H9 (cell line): ENCODE measurements at regions not wholly inside any gene's neighbourhood (a gene's known extent, or its start where the extent isn't known, plus 50 kb on each side); places are given as distances from the start of the nearest gene placed in this dataset.

Experiments used
- DNase-seq: peaks from one replicate; pipeline ENCODE4 v3.0.0-alpha.2; 2017
- H2AFZ ChIP-seq: one replicate; pipeline ENCODE4 v1.6.1; 2013; ENCODE audit warnings: mild to moderate bottlenecking, low read length, control low read depth, moderate library complexity
- H2AK5ac ChIP-seq: 2 replicates; pipeline ENCODE4 v1.6.1; 2013; ENCODE audit warnings: low read length, control low read depth, mixed read lengths; ENCODE audit not compliant: insufficient read length
- H2BK120ac ChIP-seq: one replicate; pipeline ENCODE4 v1.6.1; 2013; ENCODE audit warnings: low read depth, mild to moderate bottlenecking, low read length, control low read depth, inconsistent platforms; ENCODE audit not compliant: poor library complexity, severe bottlenecking
- H2BK12ac ChIP-seq: 2 replicates; pipeline ENCODE4 v1.6.1; 2013; ENCODE audit warnings: low read length, control low read depth, mixed read lengths, low read depth; ENCODE audit not compliant: insufficient read length
- H2BK15ac ChIP-seq: 2 replicates; pipeline ENCODE4 v1.6.1; 2013; ENCODE audit warnings: low read depth, low read length, control low read depth
- H2BK20ac ChIP-seq: one replicate; pipeline ENCODE4 v1.6.1; 2013; ENCODE audit warnings: low read depth, mild to moderate bottlenecking, low read length, control low read depth, inconsistent platforms; ENCODE audit not compliant: poor library complexity, severe bottlenecking
- H2BK5ac ChIP-seq: 2 replicates; pipeline ENCODE4 v1.6.1; 2013; ENCODE audit warnings: low read length, control low read depth, mixed read lengths; ENCODE audit not compliant: insufficient read length
- H3K14ac ChIP-seq: 2 replicates; pipeline ENCODE4 v1.6.1; 2013; ENCODE audit warnings: low read length, control low read depth; ENCODE audit not compliant: insufficient read depth
- H3K18ac ChIP-seq: 2 replicates; pipeline ENCODE4 v1.6.1; 2013; ENCODE audit warnings: low read depth, mild to moderate bottlenecking, mixed read lengths, low read length, control low read depth; ENCODE audit not compliant: insufficient read length
- H3K23ac ChIP-seq: 2 replicates; pipeline ENCODE4 v1.6.1; 2013; ENCODE audit warnings: low read length, control low read depth, mixed read lengths, low read depth; ENCODE audit not compliant: insufficient read length
- H3K23me2 ChIP-seq: 2 replicates; pipeline ENCODE4 v1.6.1; 2013; ENCODE audit warnings: low read depth, mild to moderate bottlenecking, mixed read lengths, low read length, control low read depth; ENCODE audit not compliant: insufficient read length, poor library complexity, severe bottlenecking
- H3K27ac ChIP-seq: 2 replicates; pipeline ENCODE4 v1.5.1; 2013; ENCODE audit warnings: low read length, control low read depth, mixed read lengths, low read depth; ENCODE audit not compliant: insufficient read length
- H3K27me3 ChIP-seq: 2 replicates; pipeline ENCODE4 v1.6.1; 2013; ENCODE audit warnings: low read length, control low read depth, inconsistent platforms; ENCODE audit not compliant: insufficient read depth
- H3K4ac ChIP-seq: 2 replicates; pipeline ENCODE4 v1.6.1; 2013; ENCODE audit warnings: low read depth, mild to moderate bottlenecking, control low read depth, inconsistent platforms, low read length, moderate library complexity
- H3K4me1 ChIP-seq: 2 replicates; pipeline ENCODE4 v1.6.1; 2013; ENCODE audit warnings: low read length, control low read depth, inconsistent platforms; ENCODE audit not compliant: insufficient read depth
- H3K4me2 ChIP-seq: 2 replicates; pipeline ENCODE4 v1.6.1; 2013; ENCODE audit warnings: low read length, control low read depth, mixed read lengths; ENCODE audit not compliant: insufficient read length, insufficient read depth
- H3K56ac ChIP-seq: 2 replicates; pipeline ENCODE4 v1.6.1; 2013; ENCODE audit warnings: low read depth, mild to moderate bottlenecking, mixed read lengths, low read length, control low read depth; ENCODE audit not compliant: insufficient read length
- H3K79me1 ChIP-seq: 2 replicates; pipeline ENCODE4 v1.6.1; 2013; ENCODE audit warnings: low read depth, mild to moderate bottlenecking, moderate library complexity, low read length, control low read depth, inconsistent platforms; ENCODE audit not compliant: insufficient read depth, poor library complexity, severe bottlenecking
- H3K79me2 ChIP-seq: 2 replicates; pipeline ENCODE4 v1.6.1; 2013; ENCODE audit warnings: low read length, control low read depth, inconsistent platforms; ENCODE audit not compliant: insufficient read depth
- H3K9ac ChIP-seq: 2 replicates; pipeline ENCODE4 v1.6.1; 2013; ENCODE audit warnings: low read length, control low read depth, mixed read lengths; ENCODE audit not compliant: insufficient read length; ENCODE audit errors: extremely low read depth
- H3K9me3 ChIP-seq: one replicate; pipeline ENCODE4 v1.6.1; 2013; ENCODE audit warnings: low read depth, low read length, inconsistent platforms; ENCODE audit not compliant: control insufficient read depth
- H3T11ph ChIP-seq: one replicate; pipeline ENCODE4 v1.6.1; 2013; ENCODE audit warnings: mild to moderate bottlenecking, low read length, control low read depth, inconsistent platforms
- H4K20me1 ChIP-seq: one replicate; pipeline ENCODE4 v1.6.1; 2013; ENCODE audit not compliant: control insufficient read depth, insufficient read length, insufficient read depth
- H4K5ac ChIP-seq: 2 replicates; pipeline ENCODE4 v1.6.1; 2013; ENCODE audit warnings: low read depth, mild to moderate bottlenecking, mixed read lengths, low read length, control low read depth; ENCODE audit not compliant: insufficient read length
- H4K8ac ChIP-seq: replicated peaks from 2 replicates; pipeline ENCODE4 v1.6.1; 2013; ENCODE audit warnings: low read length, control low read depth, mixed read lengths, low read depth; ENCODE audit not compliant: insufficient read length
- H4K91ac ChIP-seq: 2 replicates; pipeline ENCODE4 v1.6.1; 2013; ENCODE audit warnings: low read depth, mild to moderate bottlenecking, moderate library complexity, mixed read lengths, low read length, control low read depth; ENCODE audit not compliant: insufficient read length
- H3K27ac Mint-ChIP-seq, 3 experiments: 2 replicates in 2 of 3; 3 replicates in 1 of 3; pipeline ENCODE4 v1.8.0; 2020 to 2021; ENCODE audit warnings: mixed read lengths in 3 of 3, mild to moderate bottlenecking in 1 of 3, moderate library complexity in 1 of 3
- H3K27me3 Mint-ChIP-seq: 2 replicates; pipeline ENCODE4 v1.8.0; 2021; ENCODE audit warnings: low read depth, mild to moderate bottlenecking, moderate library complexity, mixed read lengths
- H3K36me3 Mint-ChIP-seq, 3 experiments: 2 replicates in 2 of 3; 3 replicates in 1 of 3; pipeline ENCODE4 v1.8.0; 2020 to 2021; ENCODE audit warnings: low read depth in 3 of 3, mixed read lengths in 3 of 3; ENCODE audit not compliant: insufficient read depth in 1 of 3
- H3K4me1 Mint-ChIP-seq, 2 experiments: 2 replicates each; pipeline ENCODE4 v1.8.0; 2020; ENCODE audit warnings: mixed read lengths in 2 of 2
- H3K4me3 Mint-ChIP-seq, 2 experiments: 2 replicates in 1 of 2; 3 replicates in 1 of 2; pipeline ENCODE4 v1.8.0; 2020 to 2021; ENCODE audit warnings: mild to moderate bottlenecking in 2 of 2, mixed read lengths in 2 of 2, moderate library complexity in 1 of 2
- H3K9me3 Mint-ChIP-seq, 2 experiments: 2 replicates in 1 of 2; 3 replicates in 1 of 2; pipeline ENCODE4 v1.8.0; 2020; ENCODE audit warnings: mild to moderate bottlenecking in 2 of 2, mixed read lengths in 2 of 2, moderate library complexity in 1 of 2
- WGBS: extraction: QIAGEN DNeasy Blood & Tissue Kit; methylation state at CpG from one replicate; pipeline ENCODE4 v1.1.7; 2013; ENCODE audit warnings: missing lambda C conversion rate, low lambda C conversion rate, mixed read lengths; ENCODE audit not compliant: insufficient read length; ENCODE audit errors: extremely low coverage; 5-methylcytosine and 5-hydroxymethylcytosine counted together
- TF ChIP-seq, protein P1 (sequence below): fragments of 200-600 bp; sonication (generic); conservative IDR thresholded peaks from 3 replicates; pipeline ENCODE4 v1.8.0; 2021; ENCODE audit warnings: antibody characterized with exemption, mild to moderate bottlenecking

DNA sequence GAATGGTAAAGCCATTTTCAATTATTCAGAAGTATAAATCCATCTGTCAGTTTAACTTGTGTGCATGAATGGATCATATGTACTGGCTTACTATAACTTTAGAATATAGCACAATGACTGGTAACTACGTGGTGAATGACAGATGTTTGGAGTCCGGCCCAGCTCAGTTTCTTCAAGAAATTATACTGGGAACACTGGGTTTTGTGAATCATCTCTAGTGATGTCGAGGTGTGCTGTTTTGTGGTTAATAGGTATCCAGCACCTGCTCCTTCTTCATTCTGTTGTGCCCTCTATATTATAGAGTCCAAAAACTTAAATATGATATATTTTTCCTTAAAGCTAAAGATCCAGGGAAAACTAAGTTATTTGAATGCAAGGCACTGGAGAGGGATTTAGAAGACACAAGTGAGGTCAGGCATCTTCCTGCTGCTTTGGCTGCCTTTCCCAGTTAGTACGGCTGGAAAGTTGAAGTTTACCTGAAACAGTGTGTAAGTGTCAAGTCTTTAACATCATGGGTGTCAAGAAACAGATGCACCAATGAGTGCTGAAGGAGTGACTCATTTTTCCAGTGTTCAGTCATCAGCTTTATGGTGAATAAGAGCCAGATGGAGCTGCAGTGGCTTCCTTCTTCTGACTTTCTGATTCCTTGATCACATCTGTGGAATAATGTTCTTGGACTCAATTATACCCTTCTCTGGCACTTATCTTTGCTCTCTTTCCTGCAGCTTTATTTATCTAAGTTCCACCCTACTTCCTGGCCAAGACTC, 1079.5 kb upstream of the CELF4 start:
- H3K79me1 ChIP-seq, result no peaks in the 10 kb centered on the region
- no peak overlapping the region for H4K5ac ChIP-seq
- H3K4me3 Mint-ChIP-seq, result no peak overlapping the region
- no peak overlapping the region for H2BK5ac ChIP-seq
- no peaks in the 10 kb centered on the region for H3K79me2 ChIP-seq
- no peak overlapping the region for H3K4ac ChIP-seq
- no peak overlapping the region for H2BK15ac ChIP-seq
- no peak overlapping the region for H3K56ac ChIP-seq
- no peak overlapping the region for H2BK20ac ChIP-seq
- TF ChIP-seq, protein P1, sequence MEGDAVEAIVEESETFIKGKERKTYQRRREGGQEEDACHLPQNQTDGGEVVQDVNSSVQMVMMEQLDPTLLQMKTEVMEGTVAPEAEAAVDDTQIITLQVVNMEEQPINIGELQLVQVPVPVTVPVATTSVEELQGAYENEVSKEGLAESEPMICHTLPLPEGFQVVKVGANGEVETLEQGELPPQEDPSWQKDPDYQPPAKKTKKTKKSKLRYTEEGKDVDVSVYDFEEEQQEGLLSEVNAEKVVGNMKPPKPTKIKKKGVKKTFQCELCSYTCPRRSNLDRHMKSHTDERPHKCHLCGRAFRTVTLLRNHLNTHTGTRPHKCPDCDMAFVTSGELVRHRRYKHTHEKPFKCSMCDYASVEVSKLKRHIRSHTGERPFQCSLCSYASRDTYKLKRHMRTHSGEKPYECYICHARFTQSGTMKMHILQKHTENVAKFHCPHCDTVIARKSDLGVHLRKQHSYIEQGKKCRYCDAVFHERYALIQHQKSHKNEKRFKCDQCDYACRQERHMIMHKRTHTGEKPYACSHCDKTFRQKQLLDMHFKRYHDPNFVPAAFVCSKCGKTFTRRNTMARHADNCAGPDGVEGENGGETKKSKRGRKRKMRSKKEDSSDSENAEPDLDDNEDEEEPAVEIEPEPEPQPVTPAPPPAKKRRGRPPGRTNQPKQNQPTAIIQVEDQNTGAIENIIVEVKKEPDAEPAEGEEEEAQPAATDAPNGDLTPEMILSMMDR, result no peak
- no peaks in the 10 kb centered on the region for H3K4me1 Mint-ChIP-seq
- H2AK5ac ChIP-seq, result no peak overlapping the region
- no peak overlapping the region for H4K8ac ChIP-seq
- no peaks in the 10 kb centered on the region for H3K27me3 ChIP-seq
- no peak overlapping the region for H3K9ac ChIP-seq
- peaks cover 1 to 5% of the 10 kb centered on the region in 2 experiments; a peak in 3 of 5 replicates for H3K9me3 Mint-ChIP-seq
- H3K9me3 ChIP-seq, result no peaks in the 10 kb centered on the region
- WGBS, result no CpG with 5 or more reads among the region's 4 CpGs
- no peaks in the 10 kb centered on the region for H4K20me1 ChIP-seq
- no peak overlapping the region for H2AFZ ChIP-seq
- no peak overlapping the region for H2BK12ac ChIP-seq
- no peak overlapping the region for H2BK120ac ChIP-seq
- no peak overlapping the region for H3K4me2 ChIP-seq
- no peaks in the 10 kb centered on the region for H3K23me2 ChIP-seq
- H3K27ac ChIP-seq, result no peak overlapping the region
- no peak overlapping the region for H3K14ac ChIP-seq
- no peak for DNase-seq
- H3K27me3 Mint-ChIP-seq, result no peaks in the 10 kb centered on the region
- H3K27ac Mint-ChIP-seq, result no peak overlapping the region
- H4K91ac ChIP-seq, result no peak overlapping the region
- no peak overlapping the region for H3T11ph ChIP-seq
- H3K36me3 Mint-ChIP-seq, result peaks cover under 1 to 8% (median 2%) of the 10 kb centered on the region in 3 experiments; a peak in 5 of 7 replicates
- no peak overlapping the region for H3K23ac ChIP-seq
- no peak overlapping the region for H3K18ac ChIP-seq
- no peaks in the 10 kb centered on the region for H3K4me1 ChIP-seq
